Mammary epithelial cell (primary cell): ENCODE measurements at regions not wholly inside any gene's neighbourhood (a gene's known extent, or its start where the extent isn't known, plus 50 kb on each side); places are given as distances from the start of the nearest gene placed in this dataset.

Experiments
- EZH2 ChIP-seq: IDR thresholded peaks from 2 replicates; pipeline ENCODE4 v1.6.1; 2012; ENCODE audit warnings: low read length, inconsistent platforms, borderline replicate concordance
- TF ChIP-seq, protein P1 (sequence below), 2 donors: IDR thresholded peaks in 1 of 2; conservative IDR thresholded peaks in 1 of 2; 2 replicates each; pipeline ENCODE4 v1.5.1; 2011 to 2012; ENCODE audit warnings: inconsistent platforms in 2 of 2, low read length in 2 of 2, mild to moderate bottlenecking in 2 of 2, control low read depth in 1 of 2, low read depth in 1 of 2; ENCODE audit not compliant: insufficient read depth in 1 of 2; ENCODE audit errors: extremely low read depth in 1 of 2

DNA sequence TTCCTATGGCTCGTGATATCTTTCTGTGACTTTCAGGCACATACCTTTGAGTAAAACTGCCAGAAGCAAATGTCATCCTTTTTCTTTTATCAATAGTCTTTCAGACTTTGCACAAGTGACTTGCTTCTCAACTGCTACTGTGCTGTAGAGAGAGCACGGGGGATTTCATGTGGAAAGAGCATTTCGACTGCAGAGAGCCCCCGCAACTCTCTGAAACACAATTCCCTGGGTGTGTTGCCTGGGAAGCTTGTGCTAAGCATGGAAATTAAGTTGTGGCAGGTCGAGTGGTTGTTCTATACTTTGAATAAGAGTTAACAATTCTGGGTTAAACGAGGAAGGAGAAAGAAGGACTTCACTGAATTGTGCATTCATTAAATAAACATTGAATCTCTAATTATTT lies 659.1 kb downstream of the TDRD15 start:
- no peak for TF ChIP-seq EZH2
- TF ChIP-seq, protein P1, sequence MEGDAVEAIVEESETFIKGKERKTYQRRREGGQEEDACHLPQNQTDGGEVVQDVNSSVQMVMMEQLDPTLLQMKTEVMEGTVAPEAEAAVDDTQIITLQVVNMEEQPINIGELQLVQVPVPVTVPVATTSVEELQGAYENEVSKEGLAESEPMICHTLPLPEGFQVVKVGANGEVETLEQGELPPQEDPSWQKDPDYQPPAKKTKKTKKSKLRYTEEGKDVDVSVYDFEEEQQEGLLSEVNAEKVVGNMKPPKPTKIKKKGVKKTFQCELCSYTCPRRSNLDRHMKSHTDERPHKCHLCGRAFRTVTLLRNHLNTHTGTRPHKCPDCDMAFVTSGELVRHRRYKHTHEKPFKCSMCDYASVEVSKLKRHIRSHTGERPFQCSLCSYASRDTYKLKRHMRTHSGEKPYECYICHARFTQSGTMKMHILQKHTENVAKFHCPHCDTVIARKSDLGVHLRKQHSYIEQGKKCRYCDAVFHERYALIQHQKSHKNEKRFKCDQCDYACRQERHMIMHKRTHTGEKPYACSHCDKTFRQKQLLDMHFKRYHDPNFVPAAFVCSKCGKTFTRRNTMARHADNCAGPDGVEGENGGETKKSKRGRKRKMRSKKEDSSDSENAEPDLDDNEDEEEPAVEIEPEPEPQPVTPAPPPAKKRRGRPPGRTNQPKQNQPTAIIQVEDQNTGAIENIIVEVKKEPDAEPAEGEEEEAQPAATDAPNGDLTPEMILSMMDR (conservative IDR thresholded peaks at IDR 0.05 in 1 of 2, IDR thresholded peaks at IDR 0.05 in 1 of 2; ENCODE audit: extremely low read depth in 1 of 2, insufficient read depth in 1 of 2, low read depth in 1 of 2, low read length in 2 of 2), result no peak
